Colonic mucosa (tissue), 4 donors: ENCODE measurements at regions not wholly inside any gene's neighbourhood (a gene's known extent, or its start where the extent isn't known, plus 50 kb on each side); places are given as distances from the start of the nearest gene placed in this dataset.
"Not testable (repeated sequence)": the region's sequence is repeated elsewhere in the genome, so short reads cannot be mapped to it uniquely, and the experiment has no call there.

Experiments
- DNase-seq: peaks from one replicate; pipeline ENCODE4 v3.0.0-alpha.2; 2020
- H3K27ac ChIP-seq: fragments of 200-600 bp; one replicate; pipeline ENCODE4 v1.8.0; 2021
- H3K27me3 ChIP-seq: fragments of 200-600 bp; one replicate; pipeline ENCODE4 v1.8.0; 2021
- H3K36me3 ChIP-seq: fragments of 200-600 bp; one replicate; pipeline ENCODE4 v1.8.0; 2021
- H3K4me1 ChIP-seq: fragments of 200-600 bp; one replicate; pipeline ENCODE4 v1.8.0; 2021; ENCODE audit warnings: mild to moderate bottlenecking
- H3K4me3 ChIP-seq: fragments of 200-600 bp; one replicate; pipeline ENCODE4 v1.8.0; 2021
- H3K9ac ChIP-seq, 2 donors: one replicate each; pipeline ENCODE4 v1.7.0; 2013; ENCODE audit warnings: control low read depth in 2 of 2, low read depth in 2 of 2, low read length in 2 of 2
- H3K9me3 ChIP-seq: fragments of 200-600 bp; one replicate; pipeline ENCODE4 v1.8.0; 2021
- CTCF ChIP-seq: fragments of 200-600 bp; IDR thresholded peaks from one replicate; pipeline ENCODE4 v1.8.0; 2022; ENCODE audit warnings: antibody characterized with exemption, mild to moderate bottlenecking
- intact Hi-C: fragments of 100-400 bp; cut with DNase I; formaldehyde crosslinking; loops from one replicate; pipeline ENCODE4 v1.14.1; 2022
- donor health status: healthy.
- donor health status: DM: no; HTN: no; CAD: no.
- donor health status: DM: no; HTN: no; CAD: no.

- no peak overlapping the region for H3K4me3 ChIP-seq
- no peaks in the 10 kb centered on the region for H3K36me3 ChIP-seq
- no peaks in the 10 kb centered on the region for H3K27me3 ChIP-seq
- no peaks in the 10 kb centered on the region for H3K4me1 ChIP-seq
- H3K9ac ChIP-seq: no peak overlapping the region
- no peak overlapping the region for H3K27ac ChIP-seq
- no peaks in the 10 kb centered on the region for H3K9me3 ChIP-seq
- intact Hi-C loops: no loop called here
- DNase-seq: no peak
- no peak for TF ChIP-seq CTCF
Observed at GRCh38 chr15:36185438-36185837, 394.0 kb upstream of the CDIN1 start.

- Histone ChIP-seq H3K9ac (no peak overlapping the region), H3K9me3 (no peaks in the 10 kb centered on the region), H3K4me3 (no peak overlapping the region), H3K27ac (no peak overlapping the region), H3K4me1 (no peaks in the 10 kb centered on the region), H3K27me3 (no peaks in the 10 kb centered on the region), H3K36me3 (no peaks in the 10 kb centered on the region)
- no peak for DNase-seq
- intact Hi-C loops: no loop called here
- no peak for TF ChIP-seq CTCF
Observed at GRCh38 chr15:36185845-36186244, 393.6 kb upstream of the CDIN1 start.

- Histone ChIP-seq H3K4me3 (no peak overlapping the region), H3K36me3 (no peaks in the 10 kb centered on the region), H3K9me3 (no peaks in the 10 kb centered on the region), H3K9ac (no peak overlapping the region), H3K27me3 (no peaks in the 10 kb centered on the region), H3K27ac (no peak overlapping the region), H3K4me1 (no peaks in the 10 kb centered on the region)
- intact Hi-C loops: no loop called here
- no peak for TF ChIP-seq CTCF
- DNase-seq: no peak
Observed at GRCh38 chr15:36186376-36186775, 393.1 kb upstream of the CDIN1 start.

GRCh38 chr15:36191459-36191858 lies 388.0 kb upstream of the CDIN1 start:
- TF ChIP-seq CTCF: no peak
- Histone ChIP-seq H3K9me3 (no peaks in the 10 kb centered on the region), H3K36me3 (no peaks in the 10 kb centered on the region), H3K9ac (no peak overlapping the region), H3K4me3 (no peak overlapping the region), H3K27ac (no peak overlapping the region), H3K4me1 (no peaks in the 10 kb centered on the region), H3K27me3 (no peaks in the 10 kb centered on the region)
- intact Hi-C loops: no loop called here
- no peak for DNase-seq

GRCh38 chr15:36195361-36196007 lies 383.9 kb upstream of the CDIN1 start:
- H3K27ac ChIP-seq, H3K9ac ChIP-seq, H3K9me3 ChIP-seq, intact Hi-C loops, H3K36me3 ChIP-seq, H3K27me3 ChIP-seq, H3K4me3 ChIP-seq, DNase-seq, H3K4me1 ChIP-seq: not testable (repeated sequence)

GRCh38 chr15:36208868-36209582 lies 370.4 kb upstream of the CDIN1 start:
- H3K4me1 ChIP-seq: no peaks in the 10 kb centered on the region
- no peaks in the 10 kb centered on the region for H3K36me3 ChIP-seq
- H3K27me3 ChIP-seq: no peaks in the 10 kb centered on the region
- H3K4me3 ChIP-seq: no peak overlapping the region
- no peak for TF ChIP-seq CTCF
- H3K9ac ChIP-seq: no peak overlapping the region
- no peak overlapping the region for H3K27ac ChIP-seq
- intact Hi-C loops: no loop called here
- DNase-seq: no peak
- H3K9me3 ChIP-seq: no peaks in the 10 kb centered on the region
